Activated CD4-positive, alpha-beta T cell treated with anti-CD3 and anti-CD28 coated beads, Interleukin-2, Interleukin-4, amounts not matched to agents 100 ng/mL and 50 ng/mL, durations not matched to agents 16 hours and 8 hours (primary cell): ENCODE measurements at regions not wholly inside any gene's neighbourhood (a gene's known extent, or its start where the extent isn't known, plus 50 kb on each side); places are given as distances from the start of the nearest gene placed in this dataset.
A peak's percentile ranks its signal among the peaks of the same experiment; 100 is the strongest.

Source experiments
- DNase-seq: peaks from one replicate; pipeline ENCODE4 v3.0.0-alpha.2; 2020; ENCODE audit warnings: low spot score

GRCh38 chr1:234973426-234974250, 155.0 kb downstream of the TOMM20 start:
- no peak for DNase-seq

- DNase-seq: no peak
Observed at GRCh38 chr1:234972411-234973191, 156.0 kb downstream of the TOMM20 start.

DNA sequence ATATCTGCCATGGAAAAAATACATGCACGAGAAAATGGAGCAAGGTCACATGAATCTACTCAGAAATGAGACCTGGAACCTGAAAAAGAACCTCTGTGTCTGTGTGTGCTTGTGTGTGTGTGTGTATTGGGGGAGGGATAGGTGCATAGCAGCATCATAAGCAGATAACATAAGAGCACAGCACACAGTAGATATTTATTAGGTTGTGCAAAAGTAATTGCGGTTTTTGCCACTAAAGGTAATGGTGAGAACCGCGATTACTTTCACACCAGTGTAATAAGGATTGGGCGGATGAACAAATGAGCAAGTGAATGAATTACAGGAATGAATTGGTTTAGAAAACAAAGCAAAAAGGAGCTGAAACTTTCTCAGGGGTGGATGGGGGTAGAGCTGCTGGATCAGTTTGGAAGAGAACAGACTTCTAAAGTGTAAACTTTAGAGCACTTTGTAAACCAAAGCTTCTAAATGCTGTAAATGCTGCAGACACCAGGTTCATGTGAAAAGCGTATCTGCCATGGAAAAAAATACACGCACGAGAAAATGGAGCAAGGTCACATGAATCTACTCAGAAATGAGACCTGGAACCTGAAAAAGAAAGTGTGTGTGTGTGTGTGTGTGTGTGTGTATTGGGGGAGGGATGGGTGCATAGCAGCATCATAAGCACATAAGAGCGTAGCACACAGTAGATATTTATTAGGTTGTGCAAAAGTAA, 156.9 kb downstream of the TOMM20 start:
- no peak for DNase-seq

DNA sequence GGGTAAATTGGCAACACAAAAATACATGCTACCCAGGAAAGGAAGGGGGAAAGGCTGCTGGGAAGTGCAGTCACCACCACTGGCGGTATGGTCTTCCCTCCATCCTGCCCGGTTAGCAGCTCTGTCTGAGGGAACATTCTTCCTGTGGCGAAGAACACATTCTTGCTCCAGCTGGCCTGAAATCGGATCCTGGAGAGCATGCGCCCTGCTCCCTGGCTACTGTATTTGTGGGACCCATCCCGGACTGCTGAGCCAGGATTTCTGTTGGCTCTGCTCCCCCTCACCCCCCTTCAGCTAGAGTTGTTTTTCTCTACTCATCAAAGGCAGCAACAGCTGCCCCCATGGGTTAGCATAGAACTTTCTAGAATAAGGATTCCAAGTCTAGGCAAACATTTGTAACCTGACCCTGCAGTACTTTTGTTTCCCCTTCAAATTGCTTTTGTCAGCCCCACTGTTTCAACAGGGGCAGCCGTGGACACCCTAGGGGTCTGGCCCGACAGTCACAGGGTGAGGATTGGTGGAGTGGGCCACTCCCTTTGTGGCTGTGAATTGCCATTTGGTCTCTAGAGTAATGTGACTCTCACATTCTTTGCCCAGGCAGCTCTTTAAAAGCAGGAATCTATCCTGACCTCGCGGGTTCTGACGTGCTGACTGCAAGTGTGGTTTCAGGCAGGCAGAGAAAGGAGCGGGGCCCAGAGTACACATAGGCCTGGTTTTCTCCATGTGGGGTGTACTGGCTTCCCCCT, 157.7 kb downstream of the TOMM20 start:
- DNase-seq: no peak

DNA sequence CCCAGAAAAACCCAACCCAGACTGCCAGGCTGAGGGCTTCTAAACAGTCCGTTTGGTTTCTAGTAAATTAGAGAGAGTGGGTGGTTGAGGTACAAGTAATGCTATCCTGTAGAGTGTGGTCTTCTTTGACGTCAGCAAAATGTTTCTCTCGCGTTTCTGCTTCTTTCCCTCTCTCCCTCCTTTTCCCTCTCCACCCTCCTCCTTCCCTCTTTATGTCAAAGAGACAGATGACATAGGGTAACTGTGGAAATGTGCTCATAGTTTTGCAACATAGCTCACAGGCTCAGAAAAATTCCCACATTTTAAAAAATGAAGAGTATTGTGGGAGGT, 158.3 kb downstream of the TOMM20 start:
- DNase-seq: no peak

DNA sequence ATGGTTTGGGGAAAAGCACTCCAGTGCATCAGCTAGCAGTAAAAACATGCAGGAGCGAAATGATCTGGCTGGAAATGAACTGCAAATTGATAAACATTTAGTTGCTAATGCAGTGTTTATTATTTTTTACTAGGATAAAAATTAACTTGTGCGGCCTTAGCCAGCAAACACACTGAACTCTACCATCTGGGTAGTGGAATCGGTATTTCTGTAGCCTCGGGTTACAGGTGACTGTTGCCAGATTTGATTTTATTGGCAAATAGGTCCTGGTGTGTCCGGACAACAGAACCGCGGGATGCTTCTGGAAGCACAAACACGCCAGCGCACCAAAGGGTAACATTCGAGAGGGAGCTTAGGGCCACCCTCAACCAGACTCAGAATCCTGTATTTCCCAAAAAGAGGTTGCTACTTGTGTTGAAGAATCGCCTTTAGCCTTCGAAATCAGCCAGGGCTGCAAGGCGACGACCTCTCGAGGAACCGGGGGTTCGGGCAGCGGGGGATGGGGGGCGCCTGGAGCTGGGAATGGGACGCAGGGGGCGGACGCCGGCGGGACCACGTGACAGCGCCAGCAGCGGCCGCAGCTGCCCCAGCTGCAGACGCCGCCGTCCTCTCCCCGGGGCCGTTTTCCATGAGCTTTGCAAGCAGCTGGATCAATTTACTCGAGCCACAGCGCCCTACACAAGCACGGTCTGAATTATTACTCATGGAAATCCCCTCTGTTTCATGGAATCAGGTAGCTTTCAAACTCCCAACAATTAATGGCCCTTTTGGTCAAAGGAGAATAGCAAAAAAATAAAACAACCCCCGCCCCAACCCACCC, 158.8 kb downstream of the TOMM20 start:
- DNase-seq: no peak

DNA sequence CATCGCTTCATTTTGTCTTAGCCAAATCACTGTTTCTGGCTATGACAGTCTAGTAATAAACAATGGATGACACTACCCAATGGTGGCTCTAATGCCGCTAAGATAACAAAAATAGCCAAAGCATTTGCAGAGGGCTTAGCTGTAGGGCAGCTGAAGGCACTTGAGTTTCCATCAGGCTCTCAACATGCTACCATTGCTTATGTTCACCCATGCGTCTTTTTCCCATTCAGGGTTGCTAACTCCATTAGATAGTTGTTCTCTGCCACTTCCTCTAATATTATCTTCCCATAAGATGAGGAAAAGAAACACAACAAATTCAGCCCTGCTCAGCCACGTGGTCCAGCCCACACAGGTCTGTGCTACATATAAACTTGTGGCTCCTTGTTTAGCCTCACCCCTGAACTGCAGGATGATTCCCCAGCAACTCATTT, 159.6 kb downstream of the TOMM20 start:
- DNase-seq: no peak

- no peak for DNase-seq
Observed at GRCh38 chr1:234968451-234968850, 160.2 kb downstream of the TOMM20 start.

GRCh38 chr1:234967121-234967520, 161.5 kb downstream of the TOMM20 start:
- no peak for DNase-seq

GRCh38 chr1:234965111-234965510, 163.5 kb downstream of the TOMM20 start:
- DNase-seq: no peak

- no peak for DNase-seq
Observed at GRCh38 chr1:234963904-234964702, 164.5 kb downstream of the TOMM20 start.

DNA sequence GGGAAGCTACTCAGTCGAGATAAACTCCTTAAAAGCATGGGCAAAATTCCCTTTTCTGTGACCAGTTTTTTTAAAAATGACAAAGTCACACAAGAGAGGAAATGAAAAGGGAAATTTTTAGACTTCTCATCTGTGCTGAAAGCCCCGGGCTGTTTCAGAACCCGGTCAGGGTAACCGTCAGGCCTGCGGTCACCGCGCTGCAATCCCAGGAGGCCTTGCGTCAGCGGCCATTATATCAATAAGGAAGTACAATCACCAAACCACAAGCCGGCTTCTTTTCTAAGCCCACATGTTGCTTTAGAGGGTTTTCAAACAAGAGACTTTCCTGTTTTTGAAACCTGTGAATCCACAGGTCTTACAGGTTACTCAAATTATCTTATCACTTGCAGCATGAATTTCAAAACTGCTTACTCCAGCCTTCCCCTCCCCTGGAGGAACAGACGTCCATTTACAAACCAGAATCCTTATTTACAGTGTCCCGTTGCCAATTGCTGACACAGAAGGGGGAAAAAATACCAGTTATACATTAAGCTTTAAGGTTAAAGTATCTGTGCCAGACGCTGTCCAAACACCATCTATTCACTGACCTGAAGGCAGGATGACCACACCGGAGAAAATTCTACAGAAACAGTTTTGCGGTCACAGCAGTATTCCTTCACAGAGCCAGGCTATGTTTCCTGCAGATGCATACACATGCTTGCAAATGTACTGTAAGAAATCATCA, 165.3 kb downstream of the TOMM20 start:
- peak; percentile 96 for DNase-seq

GRCh38 chr1:234962340-234962989, 166.2 kb downstream of the TOMM20 start:
- DNase-seq: no peak

DNA sequence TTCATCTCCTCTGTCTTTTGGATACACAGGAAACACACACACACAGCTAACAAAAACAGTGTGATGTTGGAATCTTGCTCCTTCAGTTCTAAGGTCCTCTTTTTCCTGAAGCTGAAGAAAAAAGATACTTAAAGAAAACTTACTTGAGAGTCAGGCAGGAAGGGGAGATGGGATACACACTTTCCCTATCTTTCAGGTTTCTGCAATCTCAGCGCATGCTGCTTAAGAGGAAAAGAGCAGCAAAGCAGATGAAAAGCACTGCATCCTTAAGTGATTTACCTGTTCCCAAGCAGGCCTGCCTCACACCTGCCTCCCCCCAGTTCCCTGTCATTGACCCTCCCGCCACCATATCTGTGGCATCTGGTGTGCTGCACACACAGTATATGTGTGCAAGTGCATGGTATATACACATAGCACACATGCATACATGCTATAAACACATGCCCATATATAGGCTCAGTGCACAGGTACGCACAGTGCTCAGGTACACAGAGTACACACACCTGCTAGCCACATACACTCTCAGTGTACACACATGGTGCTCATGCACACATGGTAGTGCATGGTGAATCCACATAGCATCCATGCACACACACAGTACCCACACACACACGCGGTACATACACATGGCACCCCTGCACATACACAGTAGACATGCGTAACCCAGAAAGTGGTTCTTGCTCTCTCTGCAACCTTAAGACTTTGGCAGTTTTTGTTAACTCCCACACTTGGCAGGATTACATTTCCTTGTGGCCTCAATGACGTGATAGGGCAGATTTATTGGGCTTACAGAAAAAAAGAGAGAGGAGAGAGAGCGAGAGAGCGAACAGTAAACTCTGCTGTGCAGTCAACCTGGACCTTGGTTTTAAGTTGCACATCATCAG, 166.9 kb downstream of the TOMM20 start:
- DNase-seq: no peak

GRCh38 chr1:234960722-234961455, 167.7 kb downstream of the TOMM20 start:
- DNase-seq: no peak

GRCh38 chr1:234958706-234959657, 169.7 kb downstream of the TOMM20 start:
- DNase-seq: no peak
